Kidney epithelial cell (primary cell): ENCODE measurements at regions not wholly inside any gene's neighbourhood (a gene's known extent, or its start where the extent isn't known, plus 50 kb on each side); places are given as distances from the start of the nearest gene placed in this dataset.

Source experiments
- DNase-seq: peaks from one replicate; pipeline ENCODE4 v3.0.0-alpha.2; 2010; ENCODE audit warnings: low read depth
- H3K27me3 ChIP-seq: 2 replicates; pipeline ENCODE4 v1.6.0; 2011; ENCODE audit warnings: low read length; ENCODE audit not compliant: control insufficient read depth, insufficient read depth
- H3K36me3 ChIP-seq: 2 replicates; pipeline ENCODE4 v1.5.1; 2011; ENCODE audit warnings: low read length; ENCODE audit not compliant: control insufficient read depth, insufficient read depth
- H3K4me3 ChIP-seq: 2 replicates; pipeline ENCODE4 v1.5.1; 2011; ENCODE audit warnings: low read depth, mild to moderate bottlenecking, control low read depth, low read length
- TF ChIP-seq, protein P1 (sequence below): IDR thresholded peaks from 2 replicates; pipeline ENCODE4 v1.5.1; 2011; ENCODE audit warnings: mild to moderate bottlenecking, moderate library complexity, low read length, control low read depth, inconsistent platforms; ENCODE audit not compliant: insufficient read depth, poor library complexity, severe bottlenecking

DNA sequence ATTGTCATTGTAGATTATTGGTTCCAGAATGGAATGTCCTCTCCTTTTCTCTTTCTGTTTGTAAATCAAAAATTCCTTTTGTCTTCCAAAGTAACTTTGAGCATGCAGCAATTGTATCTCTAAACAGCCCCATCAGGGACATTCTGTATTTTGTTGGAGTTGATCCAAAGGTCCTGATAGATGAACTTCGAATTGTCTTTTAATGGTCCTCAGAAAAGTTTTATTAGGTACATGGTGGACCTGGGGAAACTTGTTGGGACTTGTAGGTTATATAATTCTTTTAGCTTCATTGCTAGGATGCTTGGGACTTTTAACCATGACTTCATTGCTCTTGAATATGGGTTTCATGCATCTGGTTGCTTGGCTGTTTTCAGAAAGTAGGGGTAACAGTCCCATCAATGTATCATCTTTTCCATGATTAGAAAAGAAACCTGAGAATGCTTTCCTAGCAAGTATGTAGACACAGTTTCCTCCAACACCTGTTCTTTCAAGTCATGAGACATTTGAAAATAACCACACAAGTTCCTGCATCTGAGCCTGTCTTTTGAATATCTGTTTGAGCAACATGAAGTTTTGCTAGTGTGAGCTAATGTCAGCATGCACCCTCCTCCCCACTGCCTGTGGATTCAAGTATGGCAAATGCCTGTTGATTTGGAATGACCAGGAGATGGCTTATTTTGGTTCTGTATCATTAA lies 413.1 kb downstream of the KCNRG start:
- Histone ChIP-seq H3K36me3 (no peaks in the 10 kb centered on the region), H3K4me3 (no peak overlapping the region)
- TF ChIP-seq, protein P1, sequence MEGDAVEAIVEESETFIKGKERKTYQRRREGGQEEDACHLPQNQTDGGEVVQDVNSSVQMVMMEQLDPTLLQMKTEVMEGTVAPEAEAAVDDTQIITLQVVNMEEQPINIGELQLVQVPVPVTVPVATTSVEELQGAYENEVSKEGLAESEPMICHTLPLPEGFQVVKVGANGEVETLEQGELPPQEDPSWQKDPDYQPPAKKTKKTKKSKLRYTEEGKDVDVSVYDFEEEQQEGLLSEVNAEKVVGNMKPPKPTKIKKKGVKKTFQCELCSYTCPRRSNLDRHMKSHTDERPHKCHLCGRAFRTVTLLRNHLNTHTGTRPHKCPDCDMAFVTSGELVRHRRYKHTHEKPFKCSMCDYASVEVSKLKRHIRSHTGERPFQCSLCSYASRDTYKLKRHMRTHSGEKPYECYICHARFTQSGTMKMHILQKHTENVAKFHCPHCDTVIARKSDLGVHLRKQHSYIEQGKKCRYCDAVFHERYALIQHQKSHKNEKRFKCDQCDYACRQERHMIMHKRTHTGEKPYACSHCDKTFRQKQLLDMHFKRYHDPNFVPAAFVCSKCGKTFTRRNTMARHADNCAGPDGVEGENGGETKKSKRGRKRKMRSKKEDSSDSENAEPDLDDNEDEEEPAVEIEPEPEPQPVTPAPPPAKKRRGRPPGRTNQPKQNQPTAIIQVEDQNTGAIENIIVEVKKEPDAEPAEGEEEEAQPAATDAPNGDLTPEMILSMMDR = no peak

DNA sequence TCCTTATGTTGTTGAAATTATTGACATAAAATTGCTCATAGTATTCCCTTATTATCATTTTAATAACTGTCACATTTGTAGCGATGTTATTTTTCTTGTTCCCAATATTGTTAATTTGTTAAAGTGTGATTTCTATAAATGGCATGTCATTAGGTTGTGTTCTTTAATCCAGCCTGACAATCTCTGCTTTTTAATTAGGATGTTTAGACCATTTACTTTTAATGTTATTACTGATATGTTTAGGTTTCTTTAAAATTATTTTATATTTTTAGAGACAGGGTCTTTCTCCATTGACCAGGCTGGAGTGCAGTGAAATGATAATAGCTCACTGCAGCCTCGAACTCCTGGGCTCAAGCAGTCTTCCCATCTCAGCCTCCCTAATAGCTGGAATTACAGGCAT lies 408.5 kb downstream of the DLEU7 start:
- no peak for DNase-seq
- no peaks in the 10 kb centered on the region for H3K27me3 ChIP-seq
- no peaks in the 10 kb centered on the region for H3K36me3 ChIP-seq
- H3K4me3 ChIP-seq = no peak overlapping the region
- TF ChIP-seq, protein P1 = no peak

More for the DNA sequence above, 413.1 kb downstream of the KCNRG start:
- H3K27me3 ChIP-seq = no peaks in the 10 kb centered on the region
- DNase-seq = no peak

DNA sequence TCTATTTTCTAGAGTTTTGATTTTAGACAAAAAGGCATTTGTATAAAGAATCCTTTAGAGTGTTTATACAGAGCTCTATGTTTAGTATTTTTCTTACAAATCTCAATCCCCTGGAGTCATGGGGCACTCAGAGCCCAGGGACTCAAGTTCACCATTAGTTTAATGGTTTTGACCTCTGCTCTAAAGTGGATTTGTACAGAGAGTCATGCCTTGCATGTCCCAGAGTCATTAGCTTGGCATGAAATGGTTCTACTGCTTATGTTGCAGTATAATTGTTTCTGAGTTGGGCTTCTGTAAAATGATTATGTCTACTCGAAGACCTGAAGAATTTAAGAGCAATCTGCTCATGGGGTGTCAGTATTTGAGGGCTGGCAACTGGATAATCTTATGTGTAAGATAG lies 406.2 kb downstream of the DLEU7 start:
- DNase-seq = no peak
- H3K36me3 ChIP-seq = no peaks in the 10 kb centered on the region
- TF ChIP-seq, protein P1 = no peak
- no peaks in the 10 kb centered on the region for H3K27me3 ChIP-seq
- H3K4me3 ChIP-seq = no peak overlapping the region

DNA sequence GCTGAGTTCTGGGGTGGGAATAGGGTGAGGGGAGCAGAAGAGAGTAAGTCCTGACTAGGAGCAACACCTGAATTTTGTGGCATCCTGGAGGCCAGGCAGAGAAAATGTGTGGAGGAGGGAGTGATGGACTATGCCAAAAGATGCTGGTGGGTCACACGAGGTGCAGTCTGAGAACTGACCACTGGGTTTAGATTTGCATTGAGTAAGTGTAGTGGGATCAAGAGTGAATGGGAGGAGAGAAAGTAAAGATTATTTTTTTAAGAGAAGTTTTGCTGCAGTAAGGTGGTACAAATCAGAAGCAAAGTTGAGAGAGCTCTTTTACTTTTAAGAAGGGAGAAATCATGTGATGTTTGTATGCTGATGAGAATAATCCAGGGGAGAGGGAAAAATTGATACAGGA lies 405.1 kb downstream of the DLEU7 start:
- no peak for DNase-seq
- no peak overlapping the region for H3K4me3 ChIP-seq
- H3K36me3 ChIP-seq = no peaks in the 10 kb centered on the region
- TF ChIP-seq, protein P1 = no peak
- H3K27me3 ChIP-seq = no peaks in the 10 kb centered on the region

DNA sequence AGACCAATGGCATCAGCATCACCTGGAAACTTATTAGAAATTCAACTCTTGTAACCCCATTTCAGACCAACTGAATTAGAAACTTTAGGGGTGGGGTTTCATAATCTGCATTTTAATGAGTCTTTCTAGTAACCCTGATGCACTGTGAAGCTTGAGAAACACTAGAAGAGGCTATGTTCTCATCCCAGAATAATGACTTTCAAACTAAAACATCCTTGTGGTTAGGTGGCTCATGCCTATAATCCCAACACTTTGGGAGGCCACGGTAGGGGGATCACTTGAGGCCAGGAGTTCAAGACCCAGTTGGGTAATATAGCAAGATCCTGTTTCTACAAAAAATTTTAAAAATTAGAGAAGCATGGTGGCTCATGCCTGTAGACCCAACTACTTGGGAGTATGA lies 402.4 kb downstream of the DLEU7 start:
- Histone ChIP-seq H3K27me3 (no peaks in the 10 kb centered on the region), H3K4me3 (no peak overlapping the region), H3K36me3 (no peaks in the 10 kb centered on the region)
- DNase-seq = no peak
- TF ChIP-seq, protein P1 = no peak

DNA sequence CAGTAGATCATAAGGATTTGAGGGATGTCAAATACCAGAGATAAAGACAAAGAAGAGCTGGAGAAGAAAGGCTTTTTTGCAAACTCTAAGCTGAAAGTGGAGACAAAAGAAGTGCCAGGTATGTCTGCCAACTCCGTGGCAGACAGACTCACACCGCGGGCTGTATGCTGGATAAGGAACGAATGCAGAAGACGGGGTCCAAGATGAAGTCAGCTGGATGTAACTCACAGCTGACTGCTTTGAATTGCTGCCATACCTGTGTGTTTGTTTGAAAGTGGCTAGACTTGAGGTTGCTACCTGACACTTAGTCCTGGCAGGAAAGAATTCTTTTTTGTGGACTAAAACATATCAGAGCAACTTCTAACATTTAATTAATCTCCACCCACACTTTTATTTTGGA lies 398.8 kb downstream of the DLEU7 start:
- H3K4me3 ChIP-seq = no peak overlapping the region
- TF ChIP-seq, protein P1 = no peak
- DNase-seq = no peak
- H3K36me3 ChIP-seq = no peaks in the 10 kb centered on the region
- H3K27me3 ChIP-seq = no peaks in the 10 kb centered on the region
